ENCODE measurements at regions not wholly inside any gene's neighbourhood (a gene's known extent, or its start where the extent isn't known, plus 50 kb on each side); places are given as distances from the start of the nearest gene placed in this dataset.

DNA sequence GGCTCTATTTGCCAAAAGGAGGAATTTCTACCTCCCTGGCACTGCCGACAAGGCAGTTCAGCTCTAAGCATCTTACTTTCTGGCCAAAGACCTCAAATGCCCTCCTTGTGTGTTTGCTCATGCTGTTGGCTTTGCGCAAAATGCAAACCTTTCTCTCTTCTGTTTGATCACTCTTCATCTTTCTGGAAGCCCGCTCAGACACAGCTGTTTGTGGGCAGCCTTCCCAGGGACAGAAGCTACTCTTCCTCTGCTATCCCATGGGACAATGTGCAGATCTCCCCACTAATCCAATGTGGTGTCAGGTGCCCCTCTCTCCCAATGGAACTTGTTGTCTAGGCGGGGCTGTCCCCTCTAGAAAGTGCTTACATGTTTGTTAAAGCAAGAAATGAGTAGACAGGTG lies 278.7 kb downstream of the CCSER2 start:
- Histone ChIP-seq H3K23ac (ENCODE audit: low read depth, low read length) (no peak overlapping the region), H2BK20ac (ENCODE audit: low read depth, low read length) (no peak overlapping the region), H3K9ac (ENCODE audit: low read depth, low read length) (no peak overlapping the region), H3K9me1 (ENCODE audit: insufficient read depth, low read length) (no peaks in the 10 kb centered on the region), H3K18ac (ENCODE audit: low read depth, low read length) (no peak overlapping the region), H3K4ac (ENCODE audit: low read depth, low read length) (no peak overlapping the region), H3K14ac (replicated peaks; ENCODE audit: low read depth, low read length) (no peak overlapping the region), H2BK15ac (ENCODE audit: low read depth, low read length) (no peak overlapping the region), H4K8ac (ENCODE audit: low read depth in 2 of 2, low read length in 2 of 2) (no peak overlapping the region), H3K27ac (ENCODE audit: insufficient read depth, low read length) (no peak overlapping the region), H2BK5ac (ENCODE audit: low read depth, low read length, poor library complexity, severe bottlenecking) (no peak overlapping the region), H3K36me3 (ENCODE audit: control insufficient read depth, insufficient read depth, low read length) (no peaks in the 10 kb centered on the region), H2AFZ (replicated peaks; ENCODE audit: low read length, poor library complexity) (no peak overlapping the region), H4K5ac (ENCODE audit: low read depth, low read length) (no peak overlapping the region), H3K9me3 (ENCODE audit: control insufficient read depth, insufficient read depth, low read length) (no peaks in the 10 kb centered on the region), H3K79me1 (ENCODE audit: low read depth in 1 of 2, low read length in 2 of 2) (no peaks in the 10 kb centered on the region), H2AK9ac (replicated peaks; ENCODE audit: low read depth, low read length, poor library complexity) (no peak overlapping the region), H2BK120ac (ENCODE audit: low read depth, low read length) (no peak overlapping the region), H2AK5ac (ENCODE audit: low read depth, low read length) (no peak overlapping the region), H3K4me3 (ENCODE audit: insufficient read depth, low read depth, low read length) (no peak overlapping the region), H4K20me1 (ENCODE audit: insufficient read depth, low read length) (no peaks in the 10 kb centered on the region), H3K4me2 (ENCODE audit: low read depth, low read length) (no peak overlapping the region), H3K56ac (ENCODE audit: extremely low read depth, insufficient read depth, low read length) (no peak overlapping the region), H3K4me1 (ENCODE audit: control insufficient read depth, insufficient read depth, low read length) (no peaks in the 10 kb centered on the region), H4K91ac (ENCODE audit: insufficient read depth, low read depth, low read length) (no peak overlapping the region), H3K27me3 (ENCODE audit: control insufficient read depth, insufficient read depth, low read length) (no peaks in the 10 kb centered on the region)
- ATAC-seq (ENCODE audit: low read depth) (no peak), DNase-seq (no peak)
- POLR2A ChIA-PET (ENCODE audit: unreplicated experiment), result no interaction called here
- 57% methylated on average over 1 of the region's 4 CpGs; no CpG with 5 or more reads in 1 of the 2 experiments for WGBS, 2 experiments (ENCODE audit: extremely low coverage in 2 of 2, insufficient read length in 1 of 2)
- CTCF ChIA-PET, result no interaction called here
- no TSS peak for BruUV-seq (replicated peaks)
- in situ Hi-C loops (cut with MboI; ENCODE audit: low sequenced_read_pairs) (no loop called here), dilution Hi-C loops (cut with HindIII; ENCODE audit: low sequenced_read_pairs, unreplicated experiment) (no loop called here), intact Hi-C loops (cut with micrococcal nuclease) (no loop called here)
- no peak for TF ChIP-seq RCOR1 (IDR thresholded peaks at IDR 0.05; ENCODE audit: insufficient replicate concordance, low read length)
- TF ChIP-seq CEBPB (IDR thresholded peaks at IDR 0.05; ENCODE audit: low read depth, low read length), result no peak
- TF ChIP-seq MXI1 (IDR thresholded peaks at IDR 0.05; ENCODE audit: borderline replicate concordance, low read depth, low read length), result no peak
- no peak for TF ChIP-seq RFX5 (IDR thresholded peaks at IDR 0.05; ENCODE audit: low read depth, low read length)
- no peak for TF ChIP-seq SMC3 (IDR thresholded peaks at IDR 0.05; ENCODE audit: low read depth, low read length)
- TF ChIP-seq MAFK (IDR thresholded peaks at IDR 0.05; ENCODE audit: low read depth, low read length), result no peak
- TF ChIP-seq FOS (IDR thresholded peaks at IDR 0.05; ENCODE audit: low read depth, low read length), result no peak
- TF ChIP-seq, protein P1, sequence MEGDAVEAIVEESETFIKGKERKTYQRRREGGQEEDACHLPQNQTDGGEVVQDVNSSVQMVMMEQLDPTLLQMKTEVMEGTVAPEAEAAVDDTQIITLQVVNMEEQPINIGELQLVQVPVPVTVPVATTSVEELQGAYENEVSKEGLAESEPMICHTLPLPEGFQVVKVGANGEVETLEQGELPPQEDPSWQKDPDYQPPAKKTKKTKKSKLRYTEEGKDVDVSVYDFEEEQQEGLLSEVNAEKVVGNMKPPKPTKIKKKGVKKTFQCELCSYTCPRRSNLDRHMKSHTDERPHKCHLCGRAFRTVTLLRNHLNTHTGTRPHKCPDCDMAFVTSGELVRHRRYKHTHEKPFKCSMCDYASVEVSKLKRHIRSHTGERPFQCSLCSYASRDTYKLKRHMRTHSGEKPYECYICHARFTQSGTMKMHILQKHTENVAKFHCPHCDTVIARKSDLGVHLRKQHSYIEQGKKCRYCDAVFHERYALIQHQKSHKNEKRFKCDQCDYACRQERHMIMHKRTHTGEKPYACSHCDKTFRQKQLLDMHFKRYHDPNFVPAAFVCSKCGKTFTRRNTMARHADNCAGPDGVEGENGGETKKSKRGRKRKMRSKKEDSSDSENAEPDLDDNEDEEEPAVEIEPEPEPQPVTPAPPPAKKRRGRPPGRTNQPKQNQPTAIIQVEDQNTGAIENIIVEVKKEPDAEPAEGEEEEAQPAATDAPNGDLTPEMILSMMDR (conservative IDR thresholded peaks at IDR 0.05; ENCODE audit: low read depth, low read length), result no peak
- TF ChIP-seq, protein P2, sequence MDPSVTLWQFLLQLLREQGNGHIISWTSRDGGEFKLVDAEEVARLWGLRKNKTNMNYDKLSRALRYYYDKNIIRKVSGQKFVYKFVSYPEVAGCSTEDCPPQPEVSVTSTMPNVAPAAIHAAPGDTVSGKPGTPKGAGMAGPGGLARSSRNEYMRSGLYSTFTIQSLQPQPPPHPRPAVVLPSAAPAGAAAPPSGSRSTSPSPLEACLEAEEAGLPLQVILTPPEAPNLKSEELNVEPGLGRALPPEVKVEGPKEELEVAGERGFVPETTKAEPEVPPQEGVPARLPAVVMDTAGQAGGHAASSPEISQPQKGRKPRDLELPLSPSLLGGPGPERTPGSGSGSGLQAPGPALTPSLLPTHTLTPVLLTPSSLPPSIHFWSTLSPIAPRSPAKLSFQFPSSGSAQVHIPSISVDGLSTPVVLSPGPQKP (IDR thresholded peaks at IDR 0.05; ENCODE audit: borderline replicate concordance, low read depth, low read length), result no peak
- no peak for TF ChIP-seq POLR2A (IDR thresholded peaks at IDR 0.05; ENCODE audit: low read depth, low read length)
- TF ChIP-seq BHLHE40 (IDR thresholded peaks at IDR 0.05; ENCODE audit: low read depth, low read length), result no peak
- TF ChIP-seq, protein P3, sequence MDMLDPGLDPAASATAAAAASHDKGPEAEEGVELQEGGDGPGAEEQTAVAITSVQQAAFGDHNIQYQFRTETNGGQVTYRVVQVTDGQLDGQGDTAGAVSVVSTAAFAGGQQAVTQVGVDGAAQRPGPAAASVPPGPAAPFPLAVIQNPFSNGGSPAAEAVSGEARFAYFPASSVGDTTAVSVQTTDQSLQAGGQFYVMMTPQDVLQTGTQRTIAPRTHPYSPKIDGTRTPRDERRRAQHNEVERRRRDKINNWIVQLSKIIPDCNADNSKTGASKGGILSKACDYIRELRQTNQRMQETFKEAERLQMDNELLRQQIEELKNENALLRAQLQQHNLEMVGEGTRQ (IDR thresholded peaks at IDR 0.05; ENCODE audit: low read depth, low read length), result no peak
- no peak for TF ChIP-seq CHD1 (IDR thresholded peaks at IDR 0.05; ENCODE audit: low read depth, low read length)
- TF ChIP-seq MAZ (IDR thresholded peaks at IDR 0.05; ENCODE audit: borderline replicate concordance, low read depth, low read length), result no peak
- TF ChIP-seq RAD21 (IDR thresholded peaks at IDR 0.05; ENCODE audit: low read length), result no peak
- TF ChIP-seq NFE2L2 (IDR thresholded peaks at IDR 0.05; ENCODE audit: low read depth, low read length), result no peak
